Fibroblast of skin of scalp (primary cell): ENCODE measurements at regions not wholly inside any gene's neighbourhood (a gene's known extent, or its start where the extent isn't known, plus 50 kb on each side); places are given as distances from the start of the nearest gene placed in this dataset.

Experiments used
- DNase-seq: peaks from one replicate; pipeline ENCODE4 v3.0.0-alpha.2; 2013

GRCh38 chr15:37586011-37586583 lies 348.3 kb upstream of the TMCO5A start:
- peak; percentile 86 for DNase-seq

GRCh38 chr15:37586976-37587375 lies 347.5 kb upstream of the TMCO5A start:
- DNase-seq, result peak; percentile 33

GRCh38 chr15:37594417-37594816 lies 340.0 kb upstream of the TMCO5A start:
- no peak for DNase-seq

- DNase-seq, result peak; percentile 57
Measured at GRCh38 chr15:37595426-37595970, 338.9 kb upstream of the TMCO5A start.

GRCh38 chr15:37599156-37599555 lies 335.3 kb upstream of the TMCO5A start:
- DNase-seq, result no peak

- peak; percentile 40 for DNase-seq
Measured at GRCh38 chr15:37616215-37616614, 318.2 kb upstream of the TMCO5A start.

GRCh38 chr15:37618353-37618752 lies 316.1 kb upstream of the TMCO5A start:
- DNase-seq, result peak; percentile 62

- peak; percentile 46 for DNase-seq
Measured at GRCh38 chr15:37619358-37620042, 314.9 kb upstream of the TMCO5A start.

GRCh38 chr15:37625576-37625975 lies 308.9 kb upstream of the TMCO5A start:
- peak; percentile 76 for DNase-seq

GRCh38 chr15:37628507-37628906 lies 305.9 kb upstream of the TMCO5A start:
- DNase-seq, result no peak

GRCh38 chr15:37636736-37637135 lies 297.7 kb upstream of the TMCO5A start:
- no peak for DNase-seq

GRCh38 chr15:37638116-37638515 lies 296.3 kb upstream of the TMCO5A start:
- DNase-seq, result peak; percentile 43

- peak; percentile 65 for DNase-seq
Measured at GRCh38 chr15:37638691-37639090, 295.7 kb upstream of the TMCO5A start.

GRCh38 chr15:37652646-37653417 lies 281.6 kb upstream of the TMCO5A start:
- no peak for DNase-seq

- DNase-seq, result peak; percentile 14
Measured at GRCh38 chr15:37678124-37678523, 256.3 kb upstream of the TMCO5A start.

GRCh38 chr15:37679627-37680026 lies 254.8 kb upstream of the TMCO5A start:
- DNase-seq, result no peak

GRCh38 chr15:37682304-37682703 lies 252.1 kb upstream of the TMCO5A start:
- DNase-seq, result peak; percentile 27

GRCh38 chr15:37691911-37692310 lies 242.5 kb upstream of the TMCO5A start:
- DNase-seq, result no peak

- DNase-seq, result peak; percentile 56
Measured at GRCh38 chr15:37693926-37694325, 240.5 kb upstream of the TMCO5A start.

- peak; percentile 85 for DNase-seq
Measured at GRCh38 chr15:37695719-37696118, 238.7 kb upstream of the TMCO5A start.

GRCh38 chr15:37698679-37699078 lies 235.8 kb upstream of the TMCO5A start:
- no peak for DNase-seq

- DNase-seq, result no peak
Measured at GRCh38 chr15:37701230-37701629, 233.2 kb upstream of the TMCO5A start.

- no peak for DNase-seq
Measured at GRCh38 chr15:37709669-37710068, 224.8 kb upstream of the TMCO5A start.
